Effector memory CD8-positive, alpha-beta T cell (primary cell): ENCODE measurements at regions not wholly inside any gene's neighbourhood (a gene's known extent, or its start where the extent isn't known, plus 50 kb on each side); places are given as distances from the start of the nearest gene placed in this dataset.

ENCODE experiments used
- ATAC-seq: fragments of 150-1000 bp; cut with Tn5 transposase; replicated peaks from 2 replicates; pipeline ENCODE4 v1.10.0; 2021; ENCODE audit warnings: mild to moderate bottlenecking, moderate library complexity
- DNase-seq, 3 experiments: peaks; one replicate each; pipeline ENCODE4 v3.0.0; 2021
- H3K27ac Mint-ChIP-seq, 2 donors: one replicate each; pipeline ENCODE4 v1.8.0; 2022; ENCODE audit warnings: mild to moderate bottlenecking in 2 of 2, mixed read lengths in 2 of 2, moderate library complexity in 2 of 2
- H3K27me3 Mint-ChIP-seq, 2 donors: one replicate each; pipeline ENCODE4 v1.8.0; 2022; ENCODE audit warnings: mixed read lengths in 2 of 2
- H3K36me3 Mint-ChIP-seq: one replicate; pipeline ENCODE4 v1.8.0; 2022; ENCODE audit warnings: mild to moderate bottlenecking, moderate library complexity, mixed read lengths; ENCODE audit not compliant: insufficient read depth
- H3K4me1 Mint-ChIP-seq, 2 donors: one replicate each; pipeline ENCODE4 v1.8.0; 2022; ENCODE audit warnings: low read depth in 2 of 2, mixed read lengths in 2 of 2
- H3K4me3 Mint-ChIP-seq, 2 donors: one replicate each; pipeline ENCODE4 v1.8.0; 2022; ENCODE audit warnings: mild to moderate bottlenecking in 2 of 2, mixed read lengths in 2 of 2, moderate library complexity in 2 of 2
- H3K9me3 Mint-ChIP-seq, 2 donors: one replicate each; pipeline ENCODE4 v1.8.0; 2022; ENCODE audit warnings: mixed read lengths in 2 of 2

DNA sequence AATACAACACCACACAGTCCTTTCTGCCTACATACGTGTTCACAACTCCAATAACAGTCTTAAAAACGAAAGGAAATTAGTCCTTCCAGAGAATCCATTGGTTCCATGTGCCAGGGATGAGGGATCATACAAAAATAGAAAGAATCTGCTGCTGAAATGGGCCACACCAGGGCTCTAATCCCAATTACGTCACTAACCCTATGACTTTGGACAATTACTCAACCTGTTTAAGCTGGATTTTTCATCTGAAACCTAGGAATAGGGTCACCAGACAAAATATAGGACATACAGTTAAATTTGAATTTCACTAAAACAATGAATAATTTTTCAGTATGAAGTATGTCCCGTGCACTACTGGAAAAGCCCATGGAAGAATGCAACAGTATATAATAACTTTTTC lies 264.7 kb downstream of the YTHDC2 start:
- H3K9me3 Mint-ChIP-seq, result no peaks in the 10 kb centered on the region
- no peak overlapping the region for H3K4me3 Mint-ChIP-seq
- H3K27me3 Mint-ChIP-seq, result peaks cover 0 to 9% of the 10 kb centered on the region in 2 donors
- H3K27ac Mint-ChIP-seq, result no peak overlapping the region
- ATAC-seq (no peak), DNase-seq (no peak)
- H3K36me3 Mint-ChIP-seq, result no peaks in the 10 kb centered on the region
- peaks cover 0 to 4% of the 10 kb centered on the region in 2 donors for H3K4me1 Mint-ChIP-seq

DNA sequence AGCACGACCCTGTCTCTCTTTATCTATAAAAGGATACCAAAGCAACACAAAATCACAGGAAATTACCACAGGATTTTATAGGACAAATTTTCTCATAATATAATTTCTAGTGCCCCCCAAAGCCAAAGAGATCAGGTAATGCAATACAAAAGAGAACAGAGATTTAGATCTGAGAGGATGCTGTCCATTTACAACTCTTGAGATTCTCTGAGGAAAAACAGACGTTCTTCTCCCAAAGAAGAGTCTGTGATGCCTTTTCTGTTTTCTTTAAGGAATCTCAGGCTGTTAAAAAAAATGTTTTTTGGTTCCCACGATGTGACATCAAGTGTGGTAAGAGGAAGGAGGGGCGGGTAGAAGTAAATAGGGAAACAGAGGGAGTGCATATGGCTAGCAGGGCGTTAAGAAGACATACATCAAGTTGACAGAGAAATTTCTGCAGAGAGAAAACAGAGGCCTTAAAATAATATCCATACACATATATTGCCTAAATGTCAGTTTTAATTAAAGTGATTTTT lies 274.7 kb downstream of the YTHDC2 start:
- Mint-ChIP-seq H3K27ac (no peak overlapping the region), H3K9me3 (no peaks in the 10 kb centered on the region), H3K4me3 (no peak overlapping the region), H3K27me3 (peaks cover 0 to 7% of the 10 kb centered on the region in 2 donors), H3K4me1 (no peaks in the 10 kb centered on the region), H3K36me3 (no peaks in the 10 kb centered on the region)
- no peak for DNase-seq
- ATAC-seq, result no peak

GRCh38 chr5:113789769-113790168 lies 276.3 kb downstream of the YTHDC2 start:
- no peak for DNase-seq
- H3K4me1 Mint-ChIP-seq, result no peaks in the 10 kb centered on the region
- no peaks in the 10 kb centered on the region for H3K36me3 Mint-ChIP-seq
- H3K4me3 Mint-ChIP-seq, result no peak overlapping the region
- ATAC-seq, result no peak
- H3K27me3 Mint-ChIP-seq, result peaks cover 0 to 7% of the 10 kb centered on the region in 2 donors
- H3K27ac Mint-ChIP-seq, result no peak overlapping the region
- H3K9me3 Mint-ChIP-seq, result no peaks in the 10 kb centered on the region

- H3K36me3 Mint-ChIP-seq, result no peaks in the 10 kb centered on the region
- no peak overlapping the region for H3K4me3 Mint-ChIP-seq
- no peaks in the 10 kb centered on the region for H3K4me1 Mint-ChIP-seq
Observed at GRCh38 chr5:113792806-113793205, 279.3 kb downstream of the YTHDC2 start.

DNA sequence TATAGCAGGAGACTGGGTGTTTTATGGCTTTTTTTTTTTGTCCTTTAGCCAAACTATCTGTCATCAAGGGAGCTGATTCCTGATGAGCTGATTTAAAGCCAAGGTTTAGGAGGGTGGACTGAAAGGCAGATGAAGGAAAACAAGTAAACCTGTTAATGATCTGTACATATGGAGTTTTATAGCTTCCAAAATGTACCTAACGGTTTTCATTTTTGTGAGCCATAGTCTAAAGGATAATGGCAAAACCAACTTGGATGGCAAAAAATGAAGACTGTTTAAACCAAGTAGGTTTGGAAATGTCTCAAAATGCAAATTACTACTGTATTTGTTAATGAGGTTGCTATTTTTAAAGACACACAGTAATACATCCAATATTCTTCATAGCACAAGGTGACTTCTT lies 281.5 kb downstream of the YTHDC2 start:
- no peaks in the 10 kb centered on the region for H3K36me3 Mint-ChIP-seq
- H3K27ac Mint-ChIP-seq, result no peak overlapping the region
- peaks cover 0 to 5% of the 10 kb centered on the region in 2 donors for H3K27me3 Mint-ChIP-seq
- no peak overlapping the region for H3K4me3 Mint-ChIP-seq
- DNase-seq (no peak), ATAC-seq (no peak)
- H3K9me3 Mint-ChIP-seq, result no peaks in the 10 kb centered on the region
- H3K4me1 Mint-ChIP-seq, result no peaks in the 10 kb centered on the region

More at GRCh38 chr5:113792806-113793205, 279.3 kb downstream of the YTHDC2 start:
- peaks cover 0 to 7% of the 10 kb centered on the region in 2 donors for H3K27me3 Mint-ChIP-seq
- no peak overlapping the region for H3K27ac Mint-ChIP-seq
- H3K9me3 Mint-ChIP-seq, result no peaks in the 10 kb centered on the region
- no peak for ATAC-seq
- DNase-seq, result no peak

GRCh38 chr5:113800686-113801085 lies 287.2 kb downstream of the YTHDC2 start:
- H3K27me3 Mint-ChIP-seq, result no peaks in the 10 kb centered on the region
- H3K27ac Mint-ChIP-seq, result no peak overlapping the region
- DNase-seq (no peak), ATAC-seq (no peak)
- no peaks in the 10 kb centered on the region for H3K4me1 Mint-ChIP-seq
- H3K36me3 Mint-ChIP-seq, result no peaks in the 10 kb centered on the region
- H3K9me3 Mint-ChIP-seq, result no peaks in the 10 kb centered on the region
- no peak overlapping the region for H3K4me3 Mint-ChIP-seq

DNA sequence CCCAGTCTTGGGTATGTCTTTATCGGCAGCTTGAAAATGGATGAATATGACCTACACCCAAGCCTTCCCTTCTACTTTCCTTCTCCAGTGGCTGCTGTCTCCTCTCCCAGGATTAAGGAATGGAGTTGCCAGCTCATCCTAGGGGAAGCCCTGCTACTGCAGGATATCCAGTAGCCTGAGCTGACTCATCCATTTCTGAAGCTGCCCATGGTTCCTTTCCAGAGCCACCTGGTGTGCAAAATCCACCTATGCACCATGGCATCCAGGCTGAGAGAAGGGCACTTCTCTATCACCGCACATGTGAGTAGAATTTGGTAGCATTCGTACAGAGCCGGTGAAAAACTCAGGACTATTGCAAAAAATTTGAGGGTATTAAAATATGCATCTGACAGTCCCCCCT lies 290.8 kb downstream of the YTHDC2 start:
- DNase-seq (no peak), ATAC-seq (no peak)
- Mint-ChIP-seq H3K27ac (no peak overlapping the region), H3K4me3 (no peak overlapping the region), H3K9me3 (no peaks in the 10 kb centered on the region), H3K4me1 (no peaks in the 10 kb centered on the region), H3K27me3 (no peaks in the 10 kb centered on the region), H3K36me3 (no peaks in the 10 kb centered on the region)

- DNase-seq (no peak), ATAC-seq (no peak)
- Mint-ChIP-seq H3K36me3 (no peaks in the 10 kb centered on the region), H3K4me3 (no peak overlapping the region), H3K9me3 (no peaks in the 10 kb centered on the region), H3K27ac (no peak overlapping the region), H3K27me3 (no peaks in the 10 kb centered on the region), H3K4me1 (no peaks in the 10 kb centered on the region)
Observed at GRCh38 chr5:113804943-113805342, 291.4 kb downstream of the YTHDC2 start.

DNA sequence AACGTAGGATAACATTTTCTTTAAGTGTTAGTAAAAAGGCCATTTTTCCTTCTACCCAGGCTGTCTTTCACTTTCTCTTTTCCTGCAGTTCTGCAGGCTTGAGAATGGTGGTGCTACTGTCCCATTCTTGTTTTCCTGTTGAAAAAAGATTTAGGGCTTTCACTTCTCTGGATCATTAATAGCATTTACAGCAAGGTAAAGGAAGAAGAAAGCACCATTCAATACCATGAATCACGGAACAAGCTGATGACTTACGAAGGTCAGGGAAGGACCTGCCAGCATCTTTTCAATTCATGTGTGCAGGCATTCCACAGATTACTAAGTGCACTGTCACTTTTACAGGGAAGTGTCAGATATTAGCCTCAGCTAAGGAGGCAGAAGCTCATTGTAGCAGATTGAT lies 292.8 kb downstream of the YTHDC2 start:
- ATAC-seq (no peak), DNase-seq (no peak)
- no peak overlapping the region for H3K27ac Mint-ChIP-seq
- H3K9me3 Mint-ChIP-seq, result no peaks in the 10 kb centered on the region
- H3K27me3 Mint-ChIP-seq, result no peaks in the 10 kb centered on the region
- H3K4me1 Mint-ChIP-seq, result no peaks in the 10 kb centered on the region
- no peak overlapping the region for H3K4me3 Mint-ChIP-seq
- no peaks in the 10 kb centered on the region for H3K36me3 Mint-ChIP-seq

DNA sequence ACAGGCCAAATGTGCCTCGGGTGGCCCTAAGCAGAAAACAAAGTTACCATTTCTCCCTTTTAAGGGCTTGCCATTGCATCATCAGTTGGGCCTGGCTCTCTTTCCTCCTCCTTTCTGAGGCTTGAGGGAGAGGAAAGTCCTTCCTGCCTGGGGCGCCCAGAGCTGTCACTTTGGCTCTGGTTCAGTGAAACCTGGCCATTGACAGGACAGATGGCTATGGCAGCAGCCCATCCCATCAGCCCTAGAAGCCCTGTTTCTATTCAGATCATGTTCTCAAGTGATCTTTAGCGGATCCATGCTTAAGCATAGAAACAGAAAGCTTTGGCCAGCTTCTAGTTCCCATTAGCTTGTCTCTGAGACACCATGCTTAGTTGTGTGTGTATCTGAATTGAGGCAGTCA lies 293.4 kb downstream of the YTHDC2 start:
- Mint-ChIP-seq H3K27ac (no peak overlapping the region), H3K27me3 (no peaks in the 10 kb centered on the region), H3K36me3 (no peaks in the 10 kb centered on the region), H3K4me3 (no peak overlapping the region), H3K4me1 (no peaks in the 10 kb centered on the region), H3K9me3 (no peaks in the 10 kb centered on the region)
- DNase-seq (no peak), ATAC-seq (no peak)

GRCh38 chr5:113807427-113807991 lies 294.0 kb downstream of the YTHDC2 start:
- no peak overlapping the region for H3K4me3 Mint-ChIP-seq
- H3K36me3 Mint-ChIP-seq, result no peaks in the 10 kb centered on the region
- no peaks in the 10 kb centered on the region for H3K27me3 Mint-ChIP-seq
- no peak overlapping the region for H3K27ac Mint-ChIP-seq
- H3K4me1 Mint-ChIP-seq, result no peaks in the 10 kb centered on the region
- H3K9me3 Mint-ChIP-seq, result no peaks in the 10 kb centered on the region
- no peak for ATAC-seq
- no peak for DNase-seq

DNA sequence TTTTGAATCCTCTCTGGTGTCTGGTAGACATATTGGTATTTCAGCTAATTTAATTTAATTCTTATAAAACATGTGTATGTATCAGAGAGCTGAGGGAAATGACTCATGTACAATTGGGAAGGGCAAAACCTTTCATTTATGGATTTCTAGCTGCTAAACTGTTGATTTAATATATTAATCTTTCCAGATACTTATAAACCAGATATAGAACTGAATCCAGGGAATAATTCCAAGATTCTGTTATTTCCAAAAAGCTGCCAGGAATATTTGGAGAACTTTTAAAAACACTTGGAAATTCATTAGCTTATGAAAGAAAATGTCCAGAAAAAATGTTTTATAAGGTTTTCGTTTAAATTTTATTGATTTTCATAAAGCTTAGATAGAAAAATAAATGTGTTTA lies 295.5 kb downstream of the YTHDC2 start:
- Mint-ChIP-seq H3K4me3 (no peak overlapping the region), H3K27ac (no peak overlapping the region), H3K4me1 (no peaks in the 10 kb centered on the region), H3K9me3 (no peaks in the 10 kb centered on the region), H3K27me3 (no peaks in the 10 kb centered on the region), H3K36me3 (no peaks in the 10 kb centered on the region)
- no peak for DNase-seq
- no peak for ATAC-seq

GRCh38 chr5:113809626-113810025 lies 296.1 kb downstream of the YTHDC2 start:
- no peak overlapping the region for H3K27ac Mint-ChIP-seq

DNA sequence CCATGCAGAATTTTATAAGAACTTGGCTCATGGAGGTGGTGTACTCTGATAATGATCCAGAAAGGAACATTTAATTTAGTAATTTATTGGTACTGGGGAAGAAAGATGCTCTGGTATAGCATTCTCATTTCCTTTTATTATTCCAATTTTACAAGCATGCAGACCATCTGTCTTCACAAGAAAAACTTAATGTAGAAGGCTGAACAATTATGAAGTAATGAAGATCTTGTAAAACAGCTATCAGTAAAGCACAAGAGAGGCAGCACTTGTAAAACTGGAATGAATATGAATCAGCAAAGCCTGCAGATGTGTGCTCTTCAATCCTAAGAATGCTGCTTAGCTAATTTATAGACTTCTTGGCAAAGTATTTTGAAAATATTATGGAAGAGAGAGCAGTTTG lies 300.0 kb downstream of the YTHDC2 start:
- Mint-ChIP-seq H3K4me1 (no peaks in the 10 kb centered on the region), H3K36me3 (no peaks in the 10 kb centered on the region), H3K4me3 (no peak overlapping the region), H3K9me3 (no peaks in the 10 kb centered on the region), H3K27me3 (no peaks in the 10 kb centered on the region), H3K27ac (no peak overlapping the region)
- DNase-seq (no peak), ATAC-seq (no peak)

More at GRCh38 chr5:113809626-113810025, 296.1 kb downstream of the YTHDC2 start:
- DNase-seq, result no peak
- Mint-ChIP-seq H3K4me3 (no peak overlapping the region), H3K9me3 (no peaks in the 10 kb centered on the region), H3K27me3 (no peaks in the 10 kb centered on the region), H3K4me1 (no peaks in the 10 kb centered on the region), H3K36me3 (no peaks in the 10 kb centered on the region)
- ATAC-seq, result no peak

GRCh38 chr5:113817683-113818082 lies 304.2 kb downstream of the YTHDC2 start:
- no peaks in the 10 kb centered on the region for H3K4me1 Mint-ChIP-seq
- H3K4me3 Mint-ChIP-seq, result no peak overlapping the region
- ATAC-seq, result no peak
- no peak for DNase-seq
- no peaks in the 10 kb centered on the region for H3K36me3 Mint-ChIP-seq
- H3K27me3 Mint-ChIP-seq, result no peaks in the 10 kb centered on the region
- H3K27ac Mint-ChIP-seq, result no peak overlapping the region
- H3K9me3 Mint-ChIP-seq, result no peaks in the 10 kb centered on the region
